IPS-NIHi7 (cell line): ENCODE measurements at regions not wholly inside any gene's neighbourhood (a gene's known extent, or its start where the extent isn't known, plus 50 kb on each side); places are given as distances from the start of the nearest gene placed in this dataset.
"Not testable (repeated sequence)": the region's sequence is repeated elsewhere in the genome, so short reads cannot be mapped to it uniquely, and the experiment has no call there.

Experiments
- DNase-seq: peaks from one replicate; pipeline ENCODE4 v3.0.0; 2012; ENCODE audit warnings: mixed read lengths; ENCODE audit errors: extremely low spot score

DNA sequence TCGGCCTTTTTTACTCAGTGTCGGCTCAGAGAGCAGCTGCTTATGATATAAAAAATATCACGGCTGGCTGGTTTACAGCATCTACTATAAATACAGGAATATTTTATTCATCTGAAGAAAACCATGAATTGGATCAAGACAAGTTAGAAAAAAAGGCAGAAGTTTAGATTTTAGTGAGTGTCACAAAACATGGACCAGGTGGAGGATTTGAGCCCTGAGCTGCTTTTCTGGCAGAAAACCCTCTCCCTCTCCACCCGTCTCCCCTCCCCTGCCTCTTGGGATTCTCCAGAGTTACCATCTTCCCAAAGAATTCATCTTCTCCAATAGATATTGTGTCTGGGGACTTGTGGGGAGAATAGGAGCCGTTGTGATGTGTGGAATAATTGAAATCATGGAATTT is 142.8 kb upstream of the RAI2 start:
- DNase-seq, result no peak

DNA sequence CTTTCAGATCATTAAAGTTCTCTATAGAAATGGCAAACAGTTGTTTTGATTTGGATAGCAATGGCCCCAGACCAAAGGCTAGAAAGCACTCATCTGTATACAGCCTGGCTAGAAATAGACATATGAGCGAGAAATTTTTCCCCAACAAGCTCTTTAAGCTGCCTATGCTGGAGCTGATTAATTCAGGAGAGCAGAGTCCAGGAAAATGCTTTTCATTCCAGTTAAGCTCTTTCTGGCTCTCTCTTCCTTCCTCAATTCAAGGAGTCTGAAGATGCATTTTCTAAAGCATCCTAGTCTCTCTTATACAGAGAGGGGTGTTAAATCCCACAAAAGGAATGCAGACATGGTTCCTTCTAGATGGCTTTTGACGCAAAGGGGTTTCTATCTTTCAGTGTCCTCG is 141.7 kb upstream of the RAI2 start:
- no peak for DNase-seq

DNA sequence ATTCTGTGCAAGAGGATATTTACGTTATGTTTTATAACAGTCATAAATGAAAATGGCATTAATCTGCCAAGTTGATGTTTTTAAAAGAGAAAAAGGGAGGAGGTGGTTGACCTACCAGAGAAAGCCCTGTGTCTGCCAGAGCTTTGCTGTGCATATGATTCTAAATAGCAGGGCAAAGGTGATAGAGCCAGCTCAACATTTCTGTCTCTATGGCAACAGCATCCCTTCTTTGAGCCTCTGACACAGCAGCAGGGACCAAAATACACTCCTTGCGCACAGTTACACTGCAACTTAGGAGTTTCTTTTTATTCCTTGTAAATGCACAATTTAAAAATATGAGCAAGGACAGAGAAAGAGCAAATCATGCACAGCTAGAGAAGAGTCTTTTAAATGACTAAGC is 133.3 kb upstream of the RAI2 start:
- DNase-seq, result no peak

- DNase-seq, result no peak
Observed at GRCh38 chrX:17993062-17993461, 132.0 kb upstream of the RAI2 start.

GRCh38 chrX:17990532-17990931 is 129.4 kb upstream of the RAI2 start:
- DNase-seq, result no peak

GRCh38 chrX:17987783-17988182 is 126.7 kb upstream of the RAI2 start:
- DNase-seq, result no peak

GRCh38 chrX:17986977-17987376 is 125.9 kb upstream of the RAI2 start:
- no peak for DNase-seq

DNA sequence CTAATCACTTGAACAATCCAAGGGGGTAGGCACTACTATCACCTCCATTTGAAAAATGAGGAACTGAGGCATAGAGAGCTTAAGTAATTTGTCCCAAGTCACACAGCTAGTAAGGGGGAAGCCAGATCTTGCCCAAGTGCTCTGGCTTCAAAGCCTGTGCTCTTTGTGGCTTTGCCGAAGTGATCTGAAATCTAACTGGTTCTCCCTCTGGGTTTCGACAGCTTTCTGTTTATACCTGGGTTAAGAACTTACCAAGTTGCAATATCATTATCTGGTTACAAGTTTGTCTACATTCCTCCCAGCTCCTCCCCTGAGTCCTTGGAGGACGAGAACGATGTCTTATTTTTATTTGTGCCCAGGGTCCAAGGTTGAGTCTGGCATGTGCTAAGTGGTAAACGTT is 125.3 kb upstream of the RAI2 start:
- no peak for DNase-seq

- DNase-seq, result no peak
Observed at GRCh38 chrX:17984415-17984814, 123.3 kb upstream of the RAI2 start.

DNA sequence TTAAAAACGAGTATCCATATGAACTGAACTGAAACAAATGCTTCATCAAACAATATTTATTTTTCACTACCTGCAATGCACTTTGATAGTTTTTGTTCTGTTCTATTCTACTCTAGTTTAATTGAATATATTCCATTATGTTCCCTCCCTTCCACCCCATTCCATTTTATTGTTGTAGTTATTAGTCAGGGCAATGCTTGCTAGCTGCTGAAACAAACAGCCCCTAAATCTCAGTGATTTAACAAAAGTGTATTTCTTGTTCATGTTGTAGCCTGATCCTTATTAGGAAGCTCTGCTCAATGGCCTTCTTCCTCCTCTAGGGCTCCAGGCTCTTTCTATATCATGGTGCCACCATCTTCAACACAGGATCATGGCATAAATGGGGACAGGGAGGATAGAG is 122.3 kb upstream of the RAI2 start:
- no peak for DNase-seq

DNA sequence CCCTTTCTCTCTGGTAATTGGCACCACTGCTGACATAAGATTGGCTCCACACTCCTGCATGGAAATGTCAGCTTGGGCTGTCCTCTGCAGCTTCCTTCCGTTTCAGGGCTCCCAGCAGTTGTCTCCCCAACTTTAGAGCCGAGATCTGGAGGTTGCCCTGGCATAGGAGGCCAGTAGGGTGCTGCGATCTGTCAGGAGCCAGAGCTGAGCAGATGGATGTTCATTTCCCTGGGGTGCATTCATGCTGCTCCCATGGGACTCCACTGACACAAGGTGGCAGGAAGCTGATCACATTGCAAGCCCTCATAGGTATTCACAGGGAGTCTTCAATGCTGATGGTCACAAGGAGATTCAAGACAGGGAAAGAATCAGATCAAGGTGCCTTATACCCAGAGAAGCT is 116.6 kb upstream of the RAI2 start:
- no peak for DNase-seq

GRCh38 chrX:17976955-17977354 is 115.9 kb upstream of the RAI2 start:
- no peak for DNase-seq

DNA sequence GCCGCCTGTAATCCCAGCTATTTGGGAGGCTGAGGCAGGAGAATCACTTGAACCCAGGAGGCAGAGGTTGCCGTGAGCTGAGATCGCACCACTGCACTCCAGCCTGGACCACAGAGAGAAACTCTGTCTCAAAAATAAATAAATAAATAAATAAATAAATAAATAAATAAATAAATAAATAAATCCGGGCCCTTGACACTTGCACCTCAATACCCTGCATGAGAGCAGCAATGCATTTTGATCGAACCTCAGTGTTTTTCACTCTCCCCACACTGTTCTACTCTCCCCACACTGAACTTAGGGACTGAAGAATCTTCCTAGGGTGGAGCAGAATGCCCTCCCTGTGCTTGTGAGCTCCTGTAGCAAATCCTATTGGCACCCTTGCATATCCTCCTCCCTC is 114.3 kb upstream of the RAI2 start:
- DNase-seq, result not testable (repeated sequence)

- no peak for DNase-seq
Observed at GRCh38 chrX:17968367-17968766, 107.3 kb upstream of the RAI2 start.

GRCh38 chrX:17967888-17968287 is 106.8 kb upstream of the RAI2 start:
- no peak for DNase-seq

DNA sequence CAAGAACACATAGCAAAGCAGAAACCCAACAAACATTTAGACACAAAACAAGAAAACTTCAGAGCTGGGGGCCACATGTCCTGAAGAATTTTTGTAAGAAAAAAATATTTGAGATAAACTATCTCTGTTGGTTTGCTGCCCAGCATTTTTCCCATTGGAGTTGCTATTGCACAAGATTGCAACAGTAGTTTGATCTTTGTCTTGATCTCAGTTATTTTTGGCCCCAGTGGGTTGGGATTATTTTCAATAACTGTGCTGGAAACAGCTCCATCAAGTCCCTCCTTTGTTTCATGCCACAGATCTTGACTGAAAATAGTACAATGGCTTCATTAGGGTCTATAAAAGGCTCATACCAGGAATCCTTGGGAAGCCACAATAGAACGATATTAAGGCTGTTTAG is 103.8 kb upstream of the RAI2 start:
- DNase-seq, result no peak

GRCh38 chrX:17960891-17961290 is 99.8 kb upstream of the RAI2 start:
- no peak for DNase-seq

GRCh38 chrX:17944833-17945497 is 83.9 kb upstream of the RAI2 start:
- DNase-seq, result peak; percentile 45

DNA sequence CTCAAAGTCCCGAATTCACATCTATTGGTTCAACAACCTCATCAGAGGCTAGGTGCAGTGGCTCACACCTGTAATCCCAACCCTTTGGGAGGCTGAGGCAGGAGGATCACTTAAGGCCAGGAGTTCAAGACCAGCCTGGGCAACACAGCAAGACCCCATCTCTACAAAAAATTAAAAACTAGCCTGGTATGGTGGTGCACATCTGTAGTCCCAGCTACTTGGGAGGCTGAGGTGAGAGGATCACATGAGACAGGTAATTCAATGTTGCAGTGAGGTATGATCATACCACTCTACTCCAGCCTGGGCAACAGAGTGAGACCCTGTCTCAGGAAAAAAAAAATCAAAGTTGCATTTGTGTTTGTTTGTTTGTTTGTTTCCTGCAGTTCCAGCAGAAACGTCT is 80.1 kb upstream of the RAI2 start:
- not testable (repeated sequence) for DNase-seq

DNA sequence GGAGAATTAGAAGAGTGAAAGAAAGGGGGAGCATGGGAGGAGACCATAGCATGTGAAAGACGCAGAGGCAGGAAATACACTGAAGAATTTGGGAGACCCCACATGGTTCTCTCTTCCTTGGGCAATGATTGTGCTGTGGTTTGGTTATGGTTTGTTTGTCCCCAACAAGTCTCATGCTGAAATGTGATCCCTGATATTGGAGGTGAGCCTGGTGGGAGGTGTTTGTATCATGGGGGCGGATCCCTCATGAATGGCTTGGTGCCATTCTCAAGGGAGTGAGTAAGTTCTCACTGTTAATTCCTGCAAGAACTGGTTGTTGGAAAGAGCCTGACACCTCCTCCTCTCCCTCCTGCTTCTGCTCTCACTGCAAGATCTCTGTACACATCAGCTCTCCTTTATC is 78.6 kb upstream of the RAI2 start:
- no peak for DNase-seq

GRCh38 chrX:17933856-17934255 is 72.8 kb upstream of the RAI2 start:
- no peak for DNase-seq

DNA sequence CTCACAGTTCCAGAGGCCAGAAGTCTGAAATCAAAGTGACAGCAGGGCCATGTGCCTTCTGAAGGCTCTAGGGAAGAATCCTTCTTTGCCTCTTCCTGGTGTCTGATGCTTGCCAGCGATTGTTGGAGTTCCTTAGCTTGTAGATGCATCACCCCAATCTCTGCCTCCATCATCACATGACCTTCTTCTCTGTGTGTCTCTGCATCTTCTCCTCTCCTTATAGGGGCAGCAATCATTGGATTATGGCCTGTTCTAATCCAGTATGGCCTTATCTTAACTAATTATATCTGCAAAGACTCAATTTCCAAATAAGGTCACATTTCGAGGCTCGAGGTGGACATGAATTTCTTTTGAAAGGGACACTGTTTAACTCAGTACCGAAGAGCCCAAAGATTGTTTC is 71.7 kb upstream of the RAI2 start:
- DNase-seq, result no peak

DNA sequence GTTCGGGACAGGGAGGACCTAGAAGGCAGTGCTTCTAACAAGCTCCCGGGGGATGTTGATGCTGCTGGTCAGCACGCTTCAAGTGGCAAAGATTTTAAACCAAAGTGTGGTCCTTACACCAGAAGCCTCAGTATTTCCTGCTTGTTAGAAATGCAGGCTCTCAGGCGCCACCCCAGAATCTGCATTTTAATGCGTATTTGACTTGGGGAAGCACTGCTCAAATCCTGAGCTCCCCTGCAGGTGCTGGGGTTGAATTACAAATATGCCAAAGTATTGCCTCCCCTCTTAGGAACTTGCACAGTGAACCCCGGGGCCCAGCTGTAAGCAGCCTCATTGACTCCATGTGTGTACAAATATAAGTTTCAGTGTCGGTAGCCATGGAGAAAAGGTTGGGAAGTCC is 70.8 kb upstream of the RAI2 start:
- DNase-seq, result no peak

DNA sequence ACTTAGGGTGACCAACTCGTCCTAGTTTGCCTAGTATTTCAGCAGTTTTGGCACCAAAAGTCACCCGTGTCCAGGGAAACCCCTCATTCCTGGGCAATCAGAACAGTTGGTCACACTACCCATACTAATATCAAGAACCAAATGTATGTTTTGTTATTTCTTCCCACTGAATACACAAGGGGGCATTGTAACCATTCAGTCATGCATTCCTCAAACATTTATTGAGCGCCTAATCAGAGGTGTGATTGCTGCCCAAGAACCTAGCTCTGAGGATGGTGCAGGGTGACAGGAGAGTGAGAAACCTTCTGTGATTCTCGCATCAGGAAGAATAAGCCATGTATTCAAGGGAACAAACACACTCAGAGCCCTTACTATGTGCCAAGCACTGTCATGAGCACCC is 69.8 kb upstream of the RAI2 start:
- DNase-seq, result no peak
